Activated CD4-positive, alpha-beta T cell treated with anti-CD3 and anti-CD28 coated beads, Interleukin-2, amount 10 ng/mL, durations not matched to agents 24 days and 14 days (primary cell): ENCODE measurements at regions not wholly inside any gene's neighbourhood (a gene's known extent, or its start where the extent isn't known, plus 50 kb on each side); places are given as distances from the start of the nearest gene placed in this dataset.

Source experiments
- DNase-seq: peaks from one replicate; pipeline ENCODE4 v3.0.0; 2022
- H3K27ac Mint-ChIP-seq: one replicate; pipeline ENCODE4 v1.8.0; 2022; ENCODE audit warnings: mild to moderate bottlenecking, mixed read lengths
- H3K27me3 Mint-ChIP-seq: one replicate; pipeline ENCODE4 v1.8.0; 2022; ENCODE audit warnings: mixed read lengths
- H3K36me3 Mint-ChIP-seq: one replicate; pipeline ENCODE4 v1.8.0; 2022; ENCODE audit warnings: low read depth, mild to moderate bottlenecking, mixed read lengths
- H3K4me1 Mint-ChIP-seq: one replicate; pipeline ENCODE4 v1.8.0; 2021; ENCODE audit warnings: mixed read lengths
- H3K4me3 Mint-ChIP-seq: one replicate; pipeline ENCODE4 v1.8.0; 2022; ENCODE audit warnings: mild to moderate bottlenecking, moderate library complexity, mixed read lengths
- H3K9me3 Mint-ChIP-seq: one replicate; pipeline ENCODE4 v1.8.0; 2021; ENCODE audit warnings: mixed read lengths
- intact Hi-C: fragments of 100-400 bp; cut with micrococcal nuclease; formaldehyde crosslinking; loops from one replicate; pipeline ENCODE4 v1.15.1; 2023

- no peaks in the 10 kb centered on the region for H3K36me3 Mint-ChIP-seq
- intact Hi-C loops = no loop called here
- H3K4me1 Mint-ChIP-seq = no peaks in the 10 kb centered on the region
- DNase-seq = no peak
- no peak overlapping the region for H3K27ac Mint-ChIP-seq
- H3K9me3 Mint-ChIP-seq = peaks cover 14% of the 10 kb centered on the region
- no peak overlapping the region for H3K4me3 Mint-ChIP-seq
- peaks cover 1% of the 10 kb centered on the region for H3K27me3 Mint-ChIP-seq
Observed at GRCh38 chr14:66435683-66436082, 50.5 kb upstream of the CCDC196 start.
